ENCODE measurements at regions not wholly inside any gene's neighbourhood (a gene's known extent, or its start where the extent isn't known, plus 50 kb on each side); places are given as distances from the start of the nearest gene placed in this dataset.

DNA sequence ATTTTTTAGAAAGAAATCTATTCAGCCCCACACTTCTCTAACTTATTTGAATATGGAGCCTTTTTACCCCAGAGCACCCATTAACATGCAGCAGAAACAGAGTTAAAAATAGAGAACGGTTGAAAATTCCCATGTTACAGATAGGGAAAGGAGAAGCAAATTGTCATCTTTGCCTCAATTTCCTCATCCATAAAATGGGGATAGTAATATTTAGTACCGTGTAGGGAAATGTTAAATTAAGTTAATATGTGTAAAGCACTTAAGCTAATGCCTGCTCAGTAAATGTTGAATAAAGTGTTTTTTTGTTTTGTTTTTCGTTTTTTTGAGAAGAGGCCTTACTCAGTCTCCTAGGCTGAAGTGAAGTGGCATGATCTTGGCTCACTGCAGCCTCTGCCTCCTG is 50.3 kb downstream of the NAV1 start:
- DNase-seq, result no peak

DNA sequence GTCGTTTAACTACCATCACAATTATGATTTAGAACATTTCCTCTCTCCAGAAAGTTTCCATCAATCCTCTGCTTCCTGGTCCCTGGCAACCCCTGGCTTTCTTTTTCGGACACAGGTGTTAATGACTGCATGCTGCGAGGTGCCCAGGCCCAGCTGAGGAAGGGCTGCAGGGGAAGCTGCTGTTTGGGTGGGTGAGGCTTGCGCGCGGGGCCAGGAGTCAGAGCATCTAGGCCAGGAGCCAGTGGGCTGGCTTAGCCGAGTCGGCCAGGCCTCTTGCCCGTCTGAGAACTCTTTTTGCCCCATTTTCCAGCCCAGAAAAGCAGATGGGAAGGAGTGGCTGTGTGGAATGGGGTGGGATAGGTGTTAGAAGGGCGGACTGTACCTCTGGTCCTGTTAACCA is 51.5 kb downstream of the NAV1 start:
- no peak for DNase-seq

- DNase-seq, result no peak
Observed at GRCh38 chr1:201591348-201591747, 52.4 kb downstream of the NAV1 start.

DNA sequence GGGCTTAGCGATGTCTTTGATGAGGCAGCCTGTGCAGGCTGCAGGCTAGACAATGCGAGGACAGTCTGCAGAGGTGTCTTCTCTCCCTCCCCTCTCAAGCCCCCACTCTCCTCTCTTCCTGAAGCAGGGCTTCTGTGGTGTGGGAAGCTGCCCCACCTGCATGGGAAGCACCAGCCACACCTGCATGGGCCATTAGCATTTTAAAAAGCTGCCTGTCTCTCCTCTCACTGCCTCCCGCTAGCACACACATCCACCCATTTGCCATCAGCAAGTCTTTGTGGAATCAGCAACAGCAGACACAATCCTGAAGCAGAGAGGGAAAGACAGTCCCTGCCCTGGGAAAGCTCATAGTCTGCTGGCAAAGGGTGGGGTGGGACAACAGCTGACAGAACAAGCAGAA is 53.1 kb downstream of the NAV1 start:
- no peak for DNase-seq

- DNase-seq, result no peak
Observed at GRCh38 chr1:201593200-201593921, 54.4 kb downstream of the NAV1 start.

DNA sequence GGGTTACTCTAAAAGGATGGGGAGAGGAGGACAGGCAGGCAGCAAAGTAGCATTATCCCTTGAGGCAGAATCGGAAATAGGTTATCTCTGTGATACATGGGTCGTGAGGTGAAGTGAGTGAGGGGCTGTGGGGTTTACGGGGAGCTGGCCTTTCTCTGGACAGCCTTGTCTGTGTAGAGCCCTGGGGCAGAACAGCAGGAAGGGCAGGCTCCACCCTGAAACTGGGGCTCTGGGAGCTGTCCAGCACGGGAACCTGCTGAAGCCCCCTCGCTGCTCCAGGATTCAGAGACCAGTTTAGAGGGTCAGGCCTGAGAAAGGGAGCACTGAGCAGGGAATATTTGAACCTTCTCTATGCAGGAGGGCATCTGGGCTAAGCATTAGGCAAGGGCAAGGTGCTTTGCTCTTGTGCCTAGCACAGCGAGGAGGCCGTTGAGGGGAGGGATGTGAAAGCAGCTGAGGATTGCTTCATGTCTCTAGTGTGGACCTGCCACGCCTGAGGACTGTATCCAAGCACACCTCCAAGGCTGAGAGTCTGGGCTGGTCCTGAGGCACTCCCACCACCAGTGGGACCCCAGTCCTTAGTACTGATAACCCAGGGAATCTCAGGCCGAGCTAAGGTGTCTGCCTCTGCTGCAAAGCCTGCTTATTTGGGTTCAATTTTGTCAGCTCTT is 55.8 kb downstream of the NAV1 start:
- no peak for DNase-seq

GRCh38 chr1:201595381-201595780 is 56.5 kb downstream of the NAV1 start:
- DNase-seq, result no peak

DNA sequence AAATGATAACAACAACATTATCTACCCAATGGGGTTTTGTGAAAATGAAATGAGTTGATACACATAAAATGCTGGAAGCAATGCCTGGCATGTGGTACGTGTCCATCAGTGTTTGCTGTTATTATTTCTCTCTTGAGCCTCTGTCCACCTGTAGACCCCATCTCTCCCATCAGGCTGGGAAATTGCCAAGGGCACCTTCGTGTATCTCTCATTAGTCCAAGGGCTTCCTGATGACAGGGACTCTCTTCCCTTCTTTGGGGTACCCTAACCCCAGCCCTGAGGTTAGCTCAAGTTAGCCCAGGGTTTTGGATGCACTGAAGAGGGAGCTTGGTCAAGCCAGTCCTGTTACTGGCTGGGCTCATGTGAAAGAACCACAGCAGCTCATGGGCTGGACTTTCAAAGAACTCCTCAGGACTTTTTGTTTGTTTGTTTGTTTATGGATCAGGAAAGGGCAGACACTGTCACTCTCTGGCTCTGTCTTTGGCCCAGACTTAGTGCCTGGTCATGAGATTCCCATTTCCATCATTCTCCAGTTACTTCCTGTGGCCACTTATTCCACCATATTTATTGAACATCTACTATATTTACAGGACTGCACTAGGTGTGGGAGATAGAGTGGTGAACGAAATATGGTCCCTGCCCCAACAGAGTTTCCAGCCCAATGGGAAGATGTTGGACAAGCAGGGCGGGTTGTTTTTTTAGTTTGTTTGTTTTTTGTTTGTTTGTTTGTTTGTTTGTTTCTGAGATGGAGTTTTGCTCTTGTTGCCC is 57.4 kb downstream of the NAV1 start:
- no peak for DNase-seq

- DNase-seq, result no peak
Observed at GRCh38 chr1:201597551-201598230, 58.8 kb downstream of the NAV1 start.

- DNase-seq, result no peak
Observed at GRCh38 chr1:201598396-201598795, 59.5 kb downstream of the NAV1 start.

DNA sequence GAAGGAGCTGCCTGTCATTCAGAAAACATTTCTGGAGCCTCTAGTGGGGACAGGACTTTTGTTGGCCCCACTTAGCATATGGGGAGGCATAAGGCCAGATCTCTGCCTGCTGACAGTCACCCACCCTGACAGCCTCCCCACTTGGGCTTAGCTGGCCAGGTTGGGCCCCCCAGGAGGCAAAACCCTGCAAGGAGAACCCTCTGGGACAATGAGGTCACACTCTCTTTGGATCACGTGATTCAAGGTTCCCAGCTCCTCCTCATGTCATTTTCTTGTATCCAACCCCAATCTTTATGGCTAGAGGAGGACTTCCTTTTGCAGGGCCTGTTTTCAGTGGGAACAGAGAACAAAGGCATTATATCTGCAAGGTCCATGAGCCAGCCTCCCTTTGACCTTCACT is 60.0 kb downstream of the NAV1 start:
- DNase-seq, result no peak

GRCh38 chr1:201599548-201599947 is 60.6 kb downstream of the NAV1 start:
- no peak for DNase-seq

- DNase-seq, result no peak
Observed at GRCh38 chr1:201602413-201603265, 63.7 kb downstream of the NAV1 start.

- no peak for DNase-seq
Observed at GRCh38 chr1:201603613-201604232, 64.8 kb downstream of the NAV1 start.

DNA sequence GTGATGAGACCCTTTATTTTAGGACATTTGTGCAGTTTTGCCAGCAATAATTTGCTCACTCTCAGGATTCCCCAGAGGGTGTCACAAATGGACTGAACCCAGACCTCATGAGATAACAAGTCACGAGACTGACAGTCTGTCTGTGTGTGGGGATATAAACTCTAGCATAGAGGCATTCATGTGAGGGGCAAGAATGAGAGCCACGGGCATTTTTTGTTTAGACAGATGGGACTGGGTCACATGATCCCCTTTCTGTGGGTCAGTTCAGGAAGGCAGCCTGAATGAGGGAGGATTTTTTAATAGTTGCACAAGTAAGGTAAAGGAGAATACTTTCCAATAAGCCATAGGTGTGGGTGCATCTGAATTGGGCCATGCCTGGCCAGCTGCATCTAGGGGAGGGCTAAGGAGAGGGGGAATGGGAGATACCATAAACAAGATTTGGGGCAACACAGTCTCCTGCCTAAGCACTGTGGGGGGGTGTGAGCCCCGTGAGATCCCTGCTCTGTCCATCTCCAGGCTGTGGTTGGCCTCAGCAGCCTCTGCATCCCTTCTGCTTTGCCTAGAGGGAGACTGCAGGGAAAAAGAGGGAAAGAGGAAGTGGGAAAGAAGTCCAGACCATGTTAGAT is 66.6 kb downstream of the NAV1 start:
- DNase-seq, result no peak

DNA sequence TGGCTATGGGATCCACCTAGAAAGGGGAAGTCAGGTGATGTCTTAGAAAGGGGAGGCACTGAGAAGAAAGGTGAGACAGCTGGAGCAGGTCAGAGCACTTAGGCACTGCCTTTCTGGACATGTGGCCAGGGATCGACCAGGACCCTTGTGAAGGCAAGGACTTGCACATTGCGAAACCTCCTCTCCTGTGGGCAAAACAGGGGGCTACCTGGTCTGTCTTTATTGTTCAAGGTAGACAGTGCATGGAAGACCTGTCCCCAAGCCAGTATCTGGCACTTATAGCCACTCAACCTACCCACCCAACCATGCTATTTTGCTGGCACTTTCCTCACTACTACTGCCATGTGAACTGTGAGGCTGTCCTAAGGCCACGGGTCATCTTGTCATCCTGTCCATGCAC is 67.2 kb downstream of the NAV1 start:
- no peak for DNase-seq

DNA sequence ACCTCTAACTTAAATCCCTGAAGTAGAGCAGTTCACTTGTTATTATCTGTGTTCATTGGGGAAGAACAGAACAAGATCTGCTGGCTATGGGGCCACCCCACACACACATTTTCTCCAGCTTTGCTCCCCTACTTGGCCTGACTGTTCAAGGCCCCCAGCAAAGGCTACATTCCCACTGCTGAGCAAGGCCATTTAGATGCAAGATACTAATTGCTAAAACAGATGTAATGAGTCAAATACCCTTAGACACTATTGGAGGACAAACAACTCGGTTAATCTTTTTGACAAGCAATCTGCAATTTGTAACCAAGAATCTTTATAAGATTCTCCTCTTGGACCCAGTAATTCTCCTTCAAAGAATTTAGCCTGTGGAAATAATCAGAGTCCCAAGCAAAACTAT is 67.7 kb downstream of the NAV1 start:
- no peak for DNase-seq

DNA sequence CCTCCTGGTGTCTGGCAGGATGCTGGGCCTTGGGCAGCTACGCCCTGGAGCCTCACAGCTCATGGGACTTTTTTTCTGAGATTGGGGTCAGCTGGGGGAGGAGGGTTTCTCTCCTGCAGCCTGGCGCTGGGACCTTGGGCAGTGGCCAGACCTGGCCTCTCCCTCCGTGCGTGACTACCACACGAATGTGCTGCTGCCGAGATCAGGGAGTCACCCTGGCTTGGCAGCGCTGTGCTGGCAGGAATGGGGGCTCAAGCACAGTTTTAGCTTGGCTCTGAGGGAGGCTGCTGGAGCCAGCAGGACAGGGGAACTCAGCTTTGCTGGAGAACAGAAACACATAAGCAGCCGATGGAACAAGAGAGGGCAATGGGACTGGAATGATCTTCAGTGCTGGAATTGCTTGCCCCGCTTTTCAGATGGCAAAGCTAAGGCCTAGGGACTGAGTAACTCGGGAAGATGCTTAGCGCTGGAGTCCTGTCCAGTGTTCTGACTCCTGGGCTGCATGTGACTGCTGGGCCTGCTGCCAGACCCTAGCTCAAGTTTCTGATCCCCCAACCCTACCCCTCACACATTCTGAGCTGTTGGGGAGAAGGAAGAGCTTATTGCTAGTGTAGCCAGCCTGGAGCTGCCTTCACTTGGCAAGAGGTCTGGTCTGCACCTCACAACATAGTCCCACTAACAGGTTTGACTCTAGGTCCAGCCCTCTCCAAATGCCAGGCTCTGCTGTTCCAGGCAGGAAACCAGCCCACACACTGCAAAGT is 69.9 kb downstream of the NAV1 start:
- no peak for DNase-seq

GRCh38 chr1:201609661-201610318 is 70.9 kb downstream of the NAV1 start:
- no peak for DNase-seq

GRCh38 chr1:201610858-201611257 is 71.9 kb downstream of the NAV1 start:
- no peak for DNase-seq

Measured in bone marrow (tissue), 2 donors.